Endothelial cell of umbilical vein (primary cell): ENCODE measurements at regions not wholly inside any gene's neighbourhood (a gene's known extent, or its start where the extent isn't known, plus 50 kb on each side); places are given as distances from the start of the nearest gene placed in this dataset.

ENCODE experiments used
- BruUV-seq: library from RNA; stranded (reverse); fragments of 400-500 nt; replicated peaks from 2 replicates; lab custom pipeline; 2021; lab: Mats Ljungman, UMichigan
- CTCF ChIA-PET: fragments of 300-600, 350-600 bp; sonication (Branson Sonifier 250); formaldehyde crosslinking; loops from one replicate; lab custom pipeline; 2021; ENCODE audit warnings: antibody characterized with exemption, inconsistent platforms; lab: Charles Lee
- POLR2A ChIA-PET: fragments of 300-600, 350-600 bp; sonication (Branson Sonifier 250); formaldehyde crosslinking; loops from one replicate; lab custom pipeline; 2021; ENCODE audit warnings: antibody characterized with exemption, inconsistent platforms; lab: Charles Lee
- DNase-seq: peaks from one replicate; pipeline ENCODE4 v3.0.0-alpha.2; 2011; ENCODE audit warnings: low read depth, low spot score
- FAIRE-seq: peaks from 2 replicates; lab custom pipeline; 2011; peaks lifted over from hg19 to GRCh38; lab: Jason Lieb, UNC
- H2AFZ ChIP-seq: 2 replicates; pipeline ENCODE4 v1.6.0; 2012; ENCODE audit warnings: low read depth, low read length, control low read depth, inconsistent platforms
- H3K27ac ChIP-seq: 2 replicates; pipeline ENCODE4 v1.5.1; 2011; ENCODE audit warnings: low read depth, mild to moderate bottlenecking, control low read depth, low read length, moderate library complexity; ENCODE audit not compliant: insufficient read depth
- H3K27me3 ChIP-seq, 2 experiments: 2 replicates each; pipeline versions ENCODE4 v1.6.0 to v1.6.1; 2011; ENCODE audit warnings: low read length in 2 of 2, mixed read lengths in 1 of 2; ENCODE audit not compliant: control insufficient read depth in 2 of 2, insufficient read depth in 2 of 2
- H3K36me3 ChIP-seq, 2 experiments: 2 replicates in 1 of 2; 3 replicates in 1 of 2; pipeline ENCODE4 v1.5.1; 2011; ENCODE audit warnings: low read length in 2 of 2, mild to moderate bottlenecking in 1 of 2, moderate library complexity in 1 of 2; ENCODE audit not compliant: control insufficient read depth in 2 of 2, insufficient read depth in 2 of 2; ENCODE audit errors: extremely low read depth in 1 of 2
- H3K4me1 ChIP-seq: 3 replicates; pipeline ENCODE4 v1.5.1; 2011; ENCODE audit warnings: mild to moderate bottlenecking, low read length; ENCODE audit not compliant: control insufficient read depth, insufficient read depth; ENCODE audit errors: extremely low read depth
- H3K4me2 ChIP-seq: 2 replicates; pipeline ENCODE4 v1.6.1; 2011; ENCODE audit warnings: low read length, control low read depth, mixed read lengths; ENCODE audit not compliant: insufficient read depth
- H3K4me3 ChIP-seq, 3 experiments: fragments of 200-600 bp in 1 of 3; sonication (generic), shearing (Covaris generic) in 1 of 3; replicated peaks in 1 of 3; 2 replicates each; pipeline ENCODE4 v1.5.1; 2011 to 2016; ENCODE audit warnings: control low read depth in 3 of 3, low read length in 3 of 3, mild to moderate bottlenecking in 2 of 3, inconsistent platforms in 1 of 3, low read depth in 1 of 3, moderate library complexity in 1 of 3; ENCODE audit not compliant: insufficient read depth in 1 of 3
- H3K79me2 ChIP-seq: 2 replicates; pipeline ENCODE4 v1.6.0; 2012; ENCODE audit warnings: low read length, inconsistent platforms; ENCODE audit not compliant: control insufficient read depth, insufficient read depth
- H3K9ac ChIP-seq: replicated peaks from 2 replicates; pipeline ENCODE3; 2011; ENCODE audit warnings: low read length, control low read depth; ENCODE audit not compliant: insufficient read depth; ENCODE audit errors: extremely low read depth
- H3K9me1 ChIP-seq: replicated peaks from 3 replicates; pipeline ENCODE4 v1.6.0; 2011; ENCODE audit warnings: mild to moderate bottlenecking, low read length; ENCODE audit not compliant: control insufficient read depth, insufficient read depth; ENCODE audit errors: extremely low read depth
- H3K9me3 ChIP-seq: replicated peaks from 2 replicates; pipeline ENCODE4 v1.5.1; 2012; ENCODE audit warnings: low read length, inconsistent platforms; ENCODE audit not compliant: control insufficient read depth, insufficient read depth
- H4K20me1 ChIP-seq: replicated peaks from 2 replicates; pipeline ENCODE3; 2011; ENCODE audit warnings: mild to moderate bottlenecking, low read length; ENCODE audit not compliant: control insufficient read depth, insufficient read depth; ENCODE audit errors: extremely low read depth
- EZH2 ChIP-seq: IDR thresholded peaks from 2 replicates; pipeline ENCODE4 v1.6.1; 2012; ENCODE audit warnings: borderline replicate concordance, low read depth, mild to moderate bottlenecking, moderate library complexity, low read length, inconsistent platforms; ENCODE audit not compliant: severe bottlenecking
- FOS ChIP-seq: IDR thresholded peaks from 2 replicates; pipeline ENCODE4 v1.6.1; 2011; ENCODE audit warnings: mild to moderate bottlenecking, low read length, moderate library complexity, borderline replicate concordance; ENCODE audit not compliant: insufficient read depth
- GATA2 ChIP-seq: IDR thresholded peaks from 2 replicates; pipeline ENCODE4 v1.7.0; 2011; ENCODE audit warnings: low read depth, mild to moderate bottlenecking, moderate library complexity, mixed read lengths, low read length; ENCODE audit not compliant: insufficient read length, insufficient read depth
- JUN ChIP-seq: IDR thresholded peaks from 2 replicates; pipeline ENCODE4 v1.6.1; 2011; ENCODE audit warnings: borderline replicate concordance, low read depth; ENCODE audit not compliant: insufficient read length, insufficient read depth
- MAX ChIP-seq: IDR thresholded peaks from 2 replicates; pipeline ENCODE4 v1.6.1; 2011; ENCODE audit not compliant: insufficient read depth, insufficient read length
- MYC ChIP-seq: IDR thresholded peaks from one replicate; pipeline ENCODE4 v1.6.1; 2011; ENCODE audit warnings: mild to moderate bottlenecking, low read depth, low read length
- POLR2A ChIP-seq: IDR thresholded peaks from 2 replicates; pipeline ENCODE4 v1.6.1; 2012; ENCODE audit warnings: low read depth, mild to moderate bottlenecking, control low read depth, low read length
- POLR2AphosphoS5 ChIP-seq: IDR thresholded peaks from 2 replicates; pipeline ENCODE4 v1.6.1; 2012; ENCODE audit warnings: low read depth, mild to moderate bottlenecking, control low read depth, low read length, moderate library complexity; ENCODE audit not compliant: insufficient read depth
- dilution Hi-C: fragments of 300-500 bp; cut with MboI; formaldehyde crosslinking; loops from one replicate; pipeline ENCODE4 v1.15.0; 2019; ENCODE audit warnings: low sequenced_read_pairs; ENCODE audit not compliant: extremely low pct_ligation_motif_present
- intact Hi-C: fragments of 100-400 bp; cut with micrococcal nuclease; formaldehyde crosslinking; loops from one replicate; pipeline ENCODE4 v1.10.0; 2022
- TF ChIP-seq, protein P1 (sequence below), 2 donors: IDR thresholded peaks; 1 replicate in 1 of 2; 2 replicates in 1 of 2; pipeline ENCODE4 v1.5.1; 2011; ENCODE audit warnings: low read length in 2 of 2, mild to moderate bottlenecking in 2 of 2, moderate library complexity in 2 of 2, control low read depth in 1 of 2, inconsistent platforms in 1 of 2, low read depth in 1 of 2; ENCODE audit not compliant: insufficient read depth in 1 of 2; ENCODE audit errors: extremely low read depth in 1 of 2

GRCh38 chr5:37905230-37905629 lies 65.4 kb upstream of the GDNF start:
- BruUV-seq = no TSS peak
- no peak for TF ChIP-seq MYC
- TF ChIP-seq, protein P1, sequence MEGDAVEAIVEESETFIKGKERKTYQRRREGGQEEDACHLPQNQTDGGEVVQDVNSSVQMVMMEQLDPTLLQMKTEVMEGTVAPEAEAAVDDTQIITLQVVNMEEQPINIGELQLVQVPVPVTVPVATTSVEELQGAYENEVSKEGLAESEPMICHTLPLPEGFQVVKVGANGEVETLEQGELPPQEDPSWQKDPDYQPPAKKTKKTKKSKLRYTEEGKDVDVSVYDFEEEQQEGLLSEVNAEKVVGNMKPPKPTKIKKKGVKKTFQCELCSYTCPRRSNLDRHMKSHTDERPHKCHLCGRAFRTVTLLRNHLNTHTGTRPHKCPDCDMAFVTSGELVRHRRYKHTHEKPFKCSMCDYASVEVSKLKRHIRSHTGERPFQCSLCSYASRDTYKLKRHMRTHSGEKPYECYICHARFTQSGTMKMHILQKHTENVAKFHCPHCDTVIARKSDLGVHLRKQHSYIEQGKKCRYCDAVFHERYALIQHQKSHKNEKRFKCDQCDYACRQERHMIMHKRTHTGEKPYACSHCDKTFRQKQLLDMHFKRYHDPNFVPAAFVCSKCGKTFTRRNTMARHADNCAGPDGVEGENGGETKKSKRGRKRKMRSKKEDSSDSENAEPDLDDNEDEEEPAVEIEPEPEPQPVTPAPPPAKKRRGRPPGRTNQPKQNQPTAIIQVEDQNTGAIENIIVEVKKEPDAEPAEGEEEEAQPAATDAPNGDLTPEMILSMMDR (IDR thresholded peaks at IDR 0.05; ENCODE audit: extremely low read depth in 1 of 2, insufficient read depth in 1 of 2, low read depth in 1 of 2, low read length in 2 of 2) = no peak
- TF ChIP-seq MAX = no peak
- TF ChIP-seq EZH2 = no peak
- DNase-seq (no peak), FAIRE-seq (no peak)
- Histone ChIP-seq H3K79me2 (no peaks in the 10 kb centered on the region), H3K9ac (no peak overlapping the region), H3K27ac (no peak overlapping the region), H3K36me3 (no peaks in the 10 kb centered on the region), H3K4me2 (no peak overlapping the region), H3K4me1 (no peaks in the 10 kb centered on the region), H4K20me1 (no peaks in the 10 kb centered on the region), H2AFZ (no peak overlapping the region), H3K9me3 (no peaks in the 10 kb centered on the region), H3K4me3 (no peak overlapping the region), H3K27me3 (no peaks in the 10 kb centered on the region), H3K9me1 (no peaks in the 10 kb centered on the region)
- ChIA-PET CTCF (no interaction called here), POLR2A (no interaction called here)
- dilution Hi-C loops = no loop called here
- intact Hi-C loops = no loop called here

DNA sequence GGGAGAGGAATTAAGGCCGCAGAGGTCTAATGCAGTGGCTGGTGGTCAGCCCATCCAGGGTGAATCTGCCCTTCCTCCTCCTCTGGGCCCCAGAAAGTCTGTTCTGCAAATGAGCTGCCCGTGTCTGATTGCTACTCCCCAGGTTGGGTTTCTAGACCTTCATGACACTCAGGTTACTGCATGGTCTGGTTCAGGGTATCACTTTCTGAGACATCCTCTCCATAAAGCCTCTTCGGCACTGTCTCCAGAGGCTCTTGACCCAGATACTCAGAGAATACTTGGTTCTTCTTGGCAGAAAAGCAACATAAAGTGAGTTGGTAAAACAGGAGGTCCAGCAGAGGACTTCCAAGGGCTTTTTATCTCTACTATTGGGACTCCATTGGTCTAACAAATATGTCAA lies 62.5 kb upstream of the GDNF start:
- Histone ChIP-seq H3K9ac (no peak overlapping the region), H2AFZ (no peak overlapping the region), H3K27me3 (no peaks in the 10 kb centered on the region), H3K4me1 (no peaks in the 10 kb centered on the region), H4K20me1 (no peaks in the 10 kb centered on the region), H3K36me3 (no peaks in the 10 kb centered on the region), H3K9me1 (no peaks in the 10 kb centered on the region), H3K79me2 (no peaks in the 10 kb centered on the region), H3K9me3 (no peaks in the 10 kb centered on the region), H3K4me3 (no peak overlapping the region), H3K27ac (no peak overlapping the region), H3K4me2 (no peak overlapping the region)
- no peak for DNase-seq
- dilution Hi-C loops = no loop called here
- TF ChIP-seq EZH2 = no peak
- TF ChIP-seq POLR2A = no peak
- TF ChIP-seq, protein P1 (IDR thresholded peaks at IDR 0.05; ENCODE audit: extremely low read depth in 1 of 2, insufficient read depth in 1 of 2, low read depth in 1 of 2, low read length in 2 of 2) = no peak
- TF ChIP-seq GATA2 = no peak
- no peak for TF ChIP-seq FOS
- TF ChIP-seq JUN = no peak
- no peak for TF ChIP-seq MAX
- no peak for TF ChIP-seq POLR2AphosphoS5
- no peak for TF ChIP-seq MYC
- POLR2A ChIA-PET = no interaction called here
- BruUV-seq = no TSS peak
- intact Hi-C loops = no loop called here
- CTCF ChIA-PET = no interaction called here
- FAIRE-seq = no peak
